Stimulated activated CD4-positive, alpha-beta T cell treated with anti-CD3 and anti-CD28 coated beads, Interleukin-1b, Interleukin-23, amount 100 ng/mL, for 48 hours (primary cell): ENCODE measurements at regions not wholly inside any gene's neighbourhood (a gene's known extent, or its start where the extent isn't known, plus 50 kb on each side); places are given as distances from the start of the nearest gene placed in this dataset.
"Not testable (repeated sequence)": the region's sequence is repeated elsewhere in the genome, so short reads cannot be mapped to it uniquely, and the experiment has no call there.

Source experiments
- DNase-seq: peaks from one replicate; pipeline ENCODE4 v3.0.0-alpha.2; 2020

- no peak for DNase-seq
Observed at GRCh38 chr16:88128556-88128955, 177.3 kb downstream of the BANP start.

- DNase-seq, result not testable (repeated sequence)
Observed at GRCh38 chr16:88129133-88129532, 177.9 kb downstream of the BANP start.

- no peak for DNase-seq
Observed at GRCh38 chr16:88130016-88130415, 178.8 kb downstream of the BANP start.

- DNase-seq, result no peak
Observed at GRCh38 chr16:88130681-88131080, 179.4 kb downstream of the BANP start.

GRCh38 chr16:88131256-88131655 is 180.0 kb downstream of the BANP start:
- DNase-seq, result no peak

- DNase-seq, result no peak
Observed at GRCh38 chr16:88131966-88132365, 180.7 kb downstream of the BANP start.

GRCh38 chr16:88132836-88133506 is 181.7 kb downstream of the BANP start:
- DNase-seq, result no peak

- DNase-seq, result no peak
Observed at GRCh38 chr16:88133507-88133843, 182.2 kb downstream of the BANP start.

- not testable (repeated sequence) for DNase-seq
Observed at GRCh38 chr16:88134172-88134898, 183.1 kb downstream of the BANP start.

- not testable (repeated sequence) for DNase-seq
Observed at GRCh38 chr16:88134899-88135682, 183.9 kb downstream of the BANP start.

- not testable (repeated sequence) for DNase-seq
Observed at GRCh38 chr16:88136211-88136713, 185.0 kb downstream of the BANP start.

- not testable (repeated sequence) for DNase-seq
Observed at GRCh38 chr16:88136939-88137338, 185.7 kb downstream of the BANP start.

- not testable (repeated sequence) for DNase-seq
Observed at GRCh38 chr16:88139141-88139540, 187.9 kb downstream of the BANP start.

GRCh38 chr16:88140195-88140594 is 189.0 kb downstream of the BANP start:
- not testable (repeated sequence) for DNase-seq

- no peak for DNase-seq
Observed at GRCh38 chr16:88141580-88141979, 190.3 kb downstream of the BANP start.

GRCh38 chr16:88142056-88142935 is 191.1 kb downstream of the BANP start:
- DNase-seq, result not testable (repeated sequence)

GRCh38 chr16:88143122-88144027 is 192.1 kb downstream of the BANP start:
- DNase-seq, result not testable (repeated sequence)

- DNase-seq, result no peak
Observed at GRCh38 chr16:88144028-88144511, 192.8 kb downstream of the BANP start.

GRCh38 chr16:88145376-88145775 is 194.1 kb downstream of the BANP start:
- DNase-seq, result not testable (repeated sequence)

- not testable (repeated sequence) for DNase-seq
Observed at GRCh38 chr16:88145824-88146405, 194.7 kb downstream of the BANP start.

GRCh38 chr16:88148078-88148477 is 196.8 kb downstream of the BANP start:
- DNase-seq, result not testable (repeated sequence)
